ENCODE measurements at regions not wholly inside any gene's neighbourhood (a gene's known extent, or its start where the extent isn't known, plus 50 kb on each side); places are given as distances from the start of the nearest gene placed in this dataset.

GRCh38 chr7:47693216-47693615 lies 111.3 kb upstream of the TNS3 start:
- Histone ChIP-seq H3K4me3 (IDR thresholded peaks at IDR 0.05; ENCODE audit: insufficient read depth, low read depth, low read length) (no peak overlapping the region), H3K4me1 (ENCODE audit: low read depth, poor library complexity, severe bottlenecking) (no peaks in the 10 kb centered on the region), H4K20me1 (ENCODE audit: insufficient read depth) (no peaks in the 10 kb centered on the region), H3K9ac (no peak overlapping the region), H3K4me2 (no peak overlapping the region), H3K79me2 (ENCODE audit: insufficient read depth, low read depth) (no peaks in the 10 kb centered on the region), H3K27me3 (ENCODE audit: insufficient read depth, low read depth) (no peaks in the 10 kb centered on the region), H3K36me3 (ENCODE audit: insufficient read depth) (no peaks in the 10 kb centered on the region), H2AFZ (ENCODE audit: low read depth) (no peak overlapping the region), H3K27ac (no peak overlapping the region)
- TF ChIP-seq CTCF (conservative IDR thresholded peaks at IDR 0.05; ENCODE audit: low read depth, low read length) = no peak

DNA sequence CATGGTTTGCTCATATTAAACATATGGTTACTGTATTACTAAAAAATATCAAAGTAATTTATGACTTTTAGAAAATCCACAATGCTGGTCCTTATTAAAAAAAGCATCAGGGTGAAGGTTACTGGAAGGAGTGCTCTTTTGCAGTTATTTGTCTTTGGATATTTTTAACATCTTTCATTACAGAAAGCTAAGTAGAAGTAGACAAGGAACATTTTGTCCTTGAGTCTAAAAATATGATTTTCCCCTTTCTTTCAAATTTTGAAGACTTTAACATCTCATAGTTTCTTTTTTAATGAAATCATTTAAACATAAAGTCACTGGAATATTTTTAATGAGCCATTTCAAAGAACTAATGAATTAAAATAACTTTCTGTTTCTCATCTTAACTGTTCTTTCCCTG lies 110.1 kb upstream of the TNS3 start:
- no peak overlapping the region for H3K27ac ChIP-seq
- no peaks in the 10 kb centered on the region for H3K27me3 ChIP-seq (ENCODE audit: insufficient read depth, low read depth)
- H4K20me1 ChIP-seq (ENCODE audit: insufficient read depth) = no peaks in the 10 kb centered on the region
- no peak overlapping the region for H3K9ac ChIP-seq
- TF ChIP-seq CTCF (conservative IDR thresholded peaks at IDR 0.05; ENCODE audit: low read depth, low read length) = no peak
- H3K4me3 ChIP-seq (IDR thresholded peaks at IDR 0.05; ENCODE audit: insufficient read depth, low read depth, low read length) = no peak overlapping the region
- no peak overlapping the region for H3K4me2 ChIP-seq
- no peaks in the 10 kb centered on the region for H3K4me1 ChIP-seq (ENCODE audit: low read depth, poor library complexity, severe bottlenecking)
- no peaks in the 10 kb centered on the region for H3K36me3 ChIP-seq (ENCODE audit: insufficient read depth)
- no peaks in the 10 kb centered on the region for H3K79me2 ChIP-seq (ENCODE audit: insufficient read depth, low read depth)
- no peak overlapping the region for H2AFZ ChIP-seq (ENCODE audit: low read depth)

GRCh38 chr7:47690902-47691558 lies 109.1 kb upstream of the TNS3 start:
- H3K27ac ChIP-seq = no peak overlapping the region
- no peak overlapping the region for H3K9ac ChIP-seq

DNA sequence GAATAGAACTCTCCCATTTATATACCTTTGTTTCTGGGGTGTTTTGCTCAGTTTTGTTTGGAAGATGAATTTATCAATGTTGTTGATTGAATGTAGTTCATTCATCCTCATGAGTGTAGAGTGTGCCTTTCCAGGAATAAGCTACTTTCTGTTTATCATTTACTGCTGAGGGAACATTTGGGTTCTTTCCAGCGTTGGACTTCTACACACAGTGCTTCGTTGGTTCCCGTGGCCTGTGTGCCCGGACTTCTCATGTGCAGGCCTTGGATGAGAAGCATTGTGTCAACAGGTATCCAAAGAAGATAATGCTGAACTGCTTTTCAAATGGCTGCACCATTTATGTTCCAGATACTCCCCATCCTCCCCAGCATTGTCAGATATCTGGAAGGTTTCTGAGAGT lies 107.6 kb upstream of the TNS3 start:
- H4K20me1 ChIP-seq (ENCODE audit: insufficient read depth) = no peaks in the 10 kb centered on the region
- no peaks in the 10 kb centered on the region for H3K4me1 ChIP-seq (ENCODE audit: low read depth, poor library complexity, severe bottlenecking)
- TF ChIP-seq CTCF (conservative IDR thresholded peaks at IDR 0.05; ENCODE audit: low read depth, low read length) = no peak
- H2AFZ ChIP-seq (ENCODE audit: low read depth) = no peak overlapping the region
- H3K36me3 ChIP-seq (ENCODE audit: insufficient read depth) = no peaks in the 10 kb centered on the region
- no peak overlapping the region for H3K9ac ChIP-seq
- no peaks in the 10 kb centered on the region for H3K79me2 ChIP-seq (ENCODE audit: insufficient read depth, low read depth)
- H3K4me3 ChIP-seq (IDR thresholded peaks at IDR 0.05; ENCODE audit: insufficient read depth, low read depth, low read length) = no peak overlapping the region
- H3K4me2 ChIP-seq = no peak overlapping the region
- no peaks in the 10 kb centered on the region for H3K27me3 ChIP-seq (ENCODE audit: insufficient read depth, low read depth)
- H3K27ac ChIP-seq = no peak overlapping the region

More at GRCh38 chr7:47690902-47691558, 109.1 kb upstream of the TNS3 start:
- H3K36me3 ChIP-seq (ENCODE audit: insufficient read depth) = no peaks in the 10 kb centered on the region
- TF ChIP-seq CTCF (conservative IDR thresholded peaks at IDR 0.05; ENCODE audit: low read depth, low read length) = no peak
- H4K20me1 ChIP-seq (ENCODE audit: insufficient read depth) = no peaks in the 10 kb centered on the region
- no peak overlapping the region for H3K4me2 ChIP-seq
- no peaks in the 10 kb centered on the region for H3K27me3 ChIP-seq (ENCODE audit: insufficient read depth, low read depth)
- no peaks in the 10 kb centered on the region for H3K79me2 ChIP-seq (ENCODE audit: insufficient read depth, low read depth)
- H3K4me1 ChIP-seq (ENCODE audit: low read depth, poor library complexity, severe bottlenecking) = no peaks in the 10 kb centered on the region
- no peak overlapping the region for H2AFZ ChIP-seq (ENCODE audit: low read depth)
- no peak overlapping the region for H3K4me3 ChIP-seq (IDR thresholded peaks at IDR 0.05; ENCODE audit: insufficient read depth, low read depth, low read length)

Measured in KMS-11 (cell line).